SK-N-SH treated with all-trans-retinoic acid at 6 μM for 48 hours (cell line): ENCODE measurements at regions not wholly inside any gene's neighbourhood (a gene's known extent, or its start where the extent isn't known, plus 50 kb on each side); places are given as distances from the start of the nearest gene placed in this dataset.

Source experiments
- ARNTL ChIP-seq: fragments of 450-650 bp; formaldehyde crosslinking; IDR thresholded peaks from 2 replicates; pipeline ENCODE4 v1.5.0; 2020; ENCODE audit warnings: low read depth, mild to moderate bottlenecking, moderate library complexity, borderline replicate concordance
- BACH2 ChIP-seq: fragments of 250-450 bp; sonication (Bioruptor Pico); IDR thresholded peaks from 2 replicates; pipeline ENCODE4 v1.9.0; 2021; ENCODE audit warnings: mild to moderate bottlenecking, borderline replicate concordance
- ESRRG ChIP-seq: fragments of 250-450 bp; sonication (Bioruptor Pico); IDR thresholded peaks from 2 replicates; pipeline ENCODE4 v1.6.1; 2021; ENCODE audit warnings: mild to moderate bottlenecking
- RARB ChIP-seq: fragments of 250-450 bp; sonication (Bioruptor Pico); IDR thresholded peaks from 2 replicates; pipeline ENCODE4 v1.8.0; 2021; ENCODE audit warnings: mild to moderate bottlenecking, moderate library complexity
- ZC3H10 ChIP-seq: fragments of 250-450 bp; sonication (Bioruptor Pico); IDR thresholded peaks from 2 replicates; pipeline ENCODE4 v1.5.1; 2021; ENCODE audit warnings: mild to moderate bottlenecking, moderate library complexity

- TF ChIP-seq RARB (CRISPR knock-in tag): no peak
- no peak for TF ChIP-seq ARNTL (CRISPR knock-in tag)
- no peak for TF ChIP-seq BACH2 (CRISPR knock-in tag)
- TF ChIP-seq ZC3H10 (CRISPR knock-in tag): no peak
- TF ChIP-seq ESRRG (CRISPR knock-in tag): no peak
Measured at GRCh38 chr7:69438584-69439412, 159.5 kb upstream of the AUTS2 start.
